GM19438 (cell line): ENCODE measurements at regions not wholly inside any gene's neighbourhood (a gene's known extent, or its start where the extent isn't known, plus 50 kb on each side); places are given as distances from the start of the nearest gene placed in this dataset.

Source experiments
- ATAC-seq: cut with Tn5 transposase; IDR thresholded peaks from one replicate; pipeline ENCODE4 v1.9.1; 2021; ENCODE audit warnings: low read depth; ENCODE audit not compliant: unreplicated experiment

DNA sequence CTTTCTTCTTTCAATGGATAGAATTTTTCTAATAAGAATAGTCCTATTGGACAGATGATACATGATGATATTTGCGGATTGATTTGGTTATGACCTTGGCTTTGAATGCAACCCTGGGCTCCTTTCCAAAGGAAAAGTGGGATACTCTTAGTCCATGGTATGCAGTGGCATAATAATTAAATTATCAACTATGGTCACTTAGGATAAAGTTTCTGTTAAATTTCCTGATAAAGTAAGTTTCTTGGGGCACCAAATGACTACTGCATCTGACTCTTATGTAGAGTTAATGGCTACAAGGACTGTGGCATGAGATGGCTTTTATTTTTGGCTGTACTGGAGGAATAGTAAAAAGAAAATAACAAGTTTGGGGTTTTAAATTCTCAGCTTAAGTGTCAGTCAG lies 126.7 kb downstream of the QPCT start:
- ATAC-seq = no peak

DNA sequence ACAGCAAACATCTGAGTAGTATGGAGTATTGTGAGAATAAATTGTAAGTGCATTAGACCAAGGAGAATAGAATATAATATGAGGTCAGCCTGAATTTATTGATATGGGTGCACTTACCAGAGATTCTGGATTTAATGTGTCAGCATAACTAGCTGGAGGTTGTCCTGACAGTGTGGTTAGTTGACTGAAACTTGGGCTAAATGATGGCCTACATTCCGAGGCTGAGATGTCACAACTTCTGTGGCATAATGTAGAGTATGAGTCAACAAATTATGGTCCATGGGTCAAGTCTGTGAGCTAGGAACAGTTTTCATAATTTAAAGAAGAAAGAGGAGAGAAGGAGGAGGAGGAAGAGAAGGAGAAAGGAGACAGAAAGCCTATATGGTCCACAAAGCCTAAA lies 127.6 kb downstream of the QPCT start:
- no peak for ATAC-seq

DNA sequence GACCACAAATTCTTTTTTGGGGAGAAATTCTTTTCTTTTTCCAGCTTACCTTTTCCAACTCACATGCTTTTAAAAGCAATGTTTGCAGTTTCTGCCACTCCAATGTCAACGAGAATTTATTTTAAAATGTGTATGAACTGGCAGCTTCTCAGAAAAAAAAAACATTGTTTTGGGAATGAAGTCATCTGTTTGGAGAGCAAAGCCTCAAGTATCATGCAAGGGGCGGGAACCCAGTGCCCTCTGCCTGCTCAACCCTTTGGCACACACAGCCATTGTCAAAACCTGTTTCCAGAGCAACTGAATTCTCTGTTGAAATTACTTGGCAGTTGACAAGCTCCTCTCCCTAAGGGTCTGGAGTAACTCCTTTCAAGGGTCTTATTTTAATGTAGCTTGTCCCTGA lies 128.5 kb downstream of the QPCT start:
- ATAC-seq = no peak

GRCh38 chr2:37476411-37476810 lies 132.0 kb downstream of the QPCT start:
- no peak for ATAC-seq

- ATAC-seq = no peak
Observed at GRCh38 chr2:37477921-37478320, 133.5 kb downstream of the QPCT start.

DNA sequence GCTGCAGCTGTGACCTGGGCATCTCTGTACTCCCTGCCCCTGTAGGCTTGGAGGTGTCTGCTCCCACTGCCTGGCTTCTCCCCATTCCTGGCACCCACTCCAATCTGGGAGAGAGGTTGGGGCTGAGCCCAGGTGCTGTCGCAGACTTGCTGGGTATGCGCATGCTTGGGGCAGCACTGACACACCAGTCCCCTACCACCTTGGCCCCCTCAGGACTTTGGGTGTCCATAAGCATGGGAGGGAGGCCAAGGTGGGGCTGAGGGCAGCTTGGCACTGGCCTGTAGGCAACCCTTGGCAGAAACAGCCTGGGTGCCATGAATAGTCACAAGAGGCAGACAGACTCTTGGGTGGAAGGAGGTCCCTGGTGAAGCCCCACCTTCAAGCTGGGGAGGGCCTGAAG lies 136.8 kb downstream of the QPCT start:
- ATAC-seq = no peak

DNA sequence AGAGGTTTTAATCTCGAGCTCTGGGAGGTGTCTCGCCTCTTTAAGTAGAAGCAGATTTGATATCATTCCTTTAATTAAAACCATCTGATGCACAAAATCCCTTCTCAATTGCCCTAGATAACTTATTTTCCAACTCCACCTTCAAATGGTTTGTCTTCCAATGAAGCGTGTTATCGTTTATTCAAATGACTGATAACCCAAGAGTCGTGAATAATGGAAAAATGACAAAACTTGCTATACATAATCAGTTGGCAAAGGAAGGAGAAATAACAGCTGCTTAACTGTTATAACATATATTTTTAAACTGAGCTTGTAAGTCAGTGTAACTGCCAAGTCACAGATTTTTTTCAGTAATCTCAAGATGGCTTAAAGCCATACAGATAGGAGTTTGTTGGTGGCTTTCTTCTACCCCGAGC lies 144.6 kb downstream of the QPCT start:
- no peak for ATAC-seq

DNA sequence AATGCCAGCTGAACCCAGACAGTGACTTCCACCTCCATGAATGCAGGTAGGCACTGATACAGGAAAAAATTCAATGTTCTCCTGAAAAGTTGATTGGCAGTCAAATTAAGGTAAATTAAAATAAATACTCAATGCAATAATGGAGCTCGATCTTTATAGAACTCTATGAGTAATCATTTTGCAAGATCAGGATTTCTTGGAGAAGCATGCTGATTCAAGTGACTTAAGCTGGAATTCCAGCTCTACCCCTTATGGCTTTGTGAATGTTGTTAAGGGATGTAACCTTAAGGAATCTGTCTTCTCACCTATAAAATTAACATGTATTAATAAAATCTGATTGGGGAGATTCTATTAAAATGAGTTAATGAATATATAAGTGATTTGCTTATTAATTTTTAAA lies 145.1 kb downstream of the QPCT start:
- ATAC-seq = no peak

DNA sequence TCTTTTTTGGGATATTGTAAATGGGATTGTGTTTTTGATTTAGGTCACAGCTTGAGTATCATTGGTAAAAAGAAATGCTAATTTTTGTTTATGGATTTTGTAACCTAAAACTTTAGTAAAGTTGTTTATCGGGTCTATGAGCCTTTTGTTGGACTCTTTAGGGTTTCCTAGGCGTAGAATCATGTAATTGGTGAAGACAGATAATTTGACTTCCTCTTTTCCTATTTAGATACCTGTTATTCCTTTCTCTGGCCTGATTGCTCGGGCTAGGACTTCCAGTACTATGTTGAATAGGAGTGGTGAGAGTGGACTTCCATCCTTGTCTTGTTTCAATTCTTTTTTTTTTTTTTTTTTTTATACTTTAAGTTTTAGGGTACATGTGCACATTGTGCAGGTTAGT lies 149.0 kb downstream of the QPCT start:
- ATAC-seq = no peak

- ATAC-seq = no peak
Observed at GRCh38 chr2:37499113-37499512, 154.7 kb downstream of the QPCT start.

DNA sequence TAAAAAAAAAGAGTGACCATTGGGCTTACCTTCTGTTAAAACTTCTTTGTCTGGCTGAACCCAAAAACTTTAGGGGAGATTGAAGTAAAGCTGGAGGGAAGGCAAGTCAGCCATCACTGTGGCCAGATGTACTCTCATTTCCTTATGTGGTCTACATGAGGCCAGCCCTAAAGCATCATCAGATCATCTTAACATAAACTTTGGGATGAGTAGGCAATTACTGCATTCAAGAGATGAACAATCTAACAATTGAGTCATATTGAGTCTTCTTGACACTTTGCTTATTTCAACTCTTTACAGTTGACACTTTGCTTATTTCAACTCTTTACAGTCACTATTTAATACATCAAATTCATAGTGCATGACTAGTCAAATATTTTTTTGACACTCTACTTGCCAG lies 155.6 kb downstream of the QPCT start:
- no peak for ATAC-seq

DNA sequence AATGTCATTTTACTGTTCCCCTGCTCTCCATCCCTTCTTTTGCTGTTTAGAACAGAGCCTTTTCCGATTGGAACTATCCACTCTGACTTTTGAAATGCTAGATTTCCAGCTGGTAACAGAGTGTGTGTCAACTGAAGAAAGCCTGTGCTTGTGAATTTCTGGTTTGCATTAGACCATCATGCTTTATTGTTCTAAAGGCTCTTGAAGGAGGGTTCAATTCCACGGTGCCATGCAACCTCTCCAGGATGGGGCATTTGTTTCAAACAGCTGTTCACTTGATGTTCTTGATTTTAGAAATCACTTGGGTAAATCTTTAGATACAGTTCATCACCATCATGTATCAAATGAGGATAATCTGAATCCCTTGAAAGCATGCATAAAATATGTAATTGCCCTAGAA lies 156.7 kb downstream of the QPCT start:
- ATAC-seq = no peak

DNA sequence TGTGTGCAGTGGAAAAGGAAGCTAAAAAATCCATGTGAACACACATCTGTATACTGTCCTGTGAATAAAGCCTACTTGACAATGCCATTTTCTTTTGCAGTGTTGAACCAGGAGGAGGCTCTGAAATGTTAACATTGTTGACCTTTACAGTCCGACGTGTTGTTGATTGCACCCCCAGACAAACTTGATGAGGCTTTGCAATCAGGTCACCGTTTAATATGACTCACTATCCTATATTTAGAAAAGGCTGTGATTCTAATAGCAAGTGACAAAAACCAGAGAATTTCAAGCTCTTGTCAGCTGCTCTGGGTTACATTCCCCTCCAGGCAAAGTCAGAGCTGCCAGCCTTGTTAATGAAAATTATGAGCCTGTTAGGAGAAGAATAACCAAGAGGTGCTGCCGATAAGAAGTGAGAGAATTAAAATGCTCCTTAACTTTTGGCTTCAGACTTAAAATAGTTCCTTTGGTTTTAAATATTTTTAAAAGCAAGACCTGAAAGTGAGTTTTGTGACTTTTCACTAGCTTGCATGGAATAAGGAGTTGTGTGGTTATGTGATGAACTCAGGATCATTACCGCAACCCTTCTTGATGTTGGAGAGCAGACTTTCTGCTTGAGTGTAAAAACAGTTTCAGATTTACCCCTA lies 162.1 kb downstream of the QPCT start:
- ATAC-seq = no peak

DNA sequence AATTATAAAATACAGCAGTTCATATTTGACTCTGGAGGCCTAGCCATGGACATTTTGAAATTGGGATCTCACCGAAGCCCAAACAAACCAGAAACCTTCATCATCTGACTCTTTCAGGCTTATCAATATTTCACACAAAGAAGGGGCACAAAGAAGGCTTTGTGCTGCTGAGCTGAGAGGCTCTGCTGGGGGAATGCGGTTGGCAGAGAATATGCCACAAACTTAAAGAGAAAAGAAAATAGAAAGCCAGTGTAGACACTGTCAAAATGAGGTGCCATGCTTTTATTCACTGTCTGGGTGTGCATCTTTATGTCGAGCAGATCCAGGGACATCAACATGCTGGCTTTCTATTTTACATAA lies 162.6 kb downstream of the QPCT start:
- ATAC-seq = no peak

DNA sequence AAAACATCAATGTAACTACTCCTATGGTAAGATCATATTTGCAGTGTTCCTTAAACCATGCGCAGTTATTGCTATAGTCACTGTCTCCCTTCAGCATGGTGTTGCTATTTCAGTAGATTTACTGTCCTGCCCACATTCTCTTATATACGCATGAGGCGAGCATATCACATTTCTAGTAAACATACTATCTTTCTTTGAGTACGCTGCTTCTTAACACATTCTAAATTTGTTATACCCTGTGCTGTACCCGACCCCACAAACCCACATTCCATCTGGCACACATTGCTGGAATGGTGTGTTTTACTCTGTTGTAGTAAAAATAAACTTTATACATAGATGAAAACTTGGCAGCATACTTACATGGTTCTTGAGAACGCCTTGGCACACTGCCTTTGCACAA lies 163.3 kb downstream of the QPCT start:
- no peak for ATAC-seq

- no peak for ATAC-seq
Observed at GRCh38 chr2:37512971-37513370, 158.5 kb downstream of the CDC42EP3 start.

- no peak for ATAC-seq
Observed at GRCh38 chr2:37523814-37524362, 147.6 kb downstream of the CDC42EP3 start.

- no peak for ATAC-seq
Observed at GRCh38 chr2:37526323-37526722, 145.1 kb downstream of the CDC42EP3 start.

- no peak for ATAC-seq
Observed at GRCh38 chr2:37526856-37527255, 144.6 kb downstream of the CDC42EP3 start.

DNA sequence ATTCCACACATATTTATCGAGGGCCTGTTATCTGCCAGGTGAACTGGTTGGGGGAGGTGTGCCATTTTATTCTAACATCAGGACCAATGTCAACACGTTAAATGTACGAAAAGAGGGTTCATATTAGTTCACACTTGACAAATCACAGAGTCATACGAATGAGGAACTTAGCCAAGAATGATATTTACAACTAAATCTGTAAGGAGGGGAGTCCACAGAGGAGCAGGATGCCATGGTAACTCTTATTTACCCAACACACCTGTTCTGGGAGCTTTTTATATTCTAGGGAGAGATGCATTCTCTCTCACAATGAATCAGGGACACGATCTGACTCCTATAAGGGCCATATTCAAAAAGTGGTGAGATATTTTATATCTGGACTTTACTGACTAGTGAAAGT lies 144.1 kb downstream of the CDC42EP3 start:
- no peak for ATAC-seq

DNA sequence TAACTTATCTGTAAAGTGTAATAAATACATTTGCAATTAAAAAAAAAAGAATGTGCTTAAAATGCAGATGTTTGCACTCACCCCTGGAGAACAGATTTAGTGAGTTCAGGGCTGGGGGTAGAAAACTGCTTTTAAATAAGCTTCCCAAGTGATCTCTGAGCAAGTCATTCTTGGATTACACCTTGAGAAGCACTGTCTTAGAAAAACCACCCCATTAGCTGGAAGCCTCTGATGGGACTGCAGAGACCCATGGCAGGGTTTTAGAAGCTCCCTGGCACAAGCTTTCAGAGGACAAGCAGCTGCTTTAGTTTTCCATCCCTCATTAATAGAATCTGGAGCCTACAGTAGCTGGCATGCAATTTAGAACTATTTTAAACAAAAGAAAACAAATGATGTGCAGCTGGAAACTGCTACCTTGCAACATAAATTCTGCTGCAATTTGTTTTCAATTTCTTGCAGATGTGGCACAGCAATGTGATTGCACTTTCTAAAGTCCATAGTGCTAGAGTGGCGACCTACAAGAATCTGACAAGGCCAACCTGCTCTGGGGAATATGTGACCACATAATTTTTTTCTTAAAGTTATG lies 141.5 kb downstream of the CDC42EP3 start:
- no peak for ATAC-seq

- ATAC-seq = no peak
Observed at GRCh38 chr2:37532503-37532902, 138.9 kb downstream of the CDC42EP3 start.

DNA sequence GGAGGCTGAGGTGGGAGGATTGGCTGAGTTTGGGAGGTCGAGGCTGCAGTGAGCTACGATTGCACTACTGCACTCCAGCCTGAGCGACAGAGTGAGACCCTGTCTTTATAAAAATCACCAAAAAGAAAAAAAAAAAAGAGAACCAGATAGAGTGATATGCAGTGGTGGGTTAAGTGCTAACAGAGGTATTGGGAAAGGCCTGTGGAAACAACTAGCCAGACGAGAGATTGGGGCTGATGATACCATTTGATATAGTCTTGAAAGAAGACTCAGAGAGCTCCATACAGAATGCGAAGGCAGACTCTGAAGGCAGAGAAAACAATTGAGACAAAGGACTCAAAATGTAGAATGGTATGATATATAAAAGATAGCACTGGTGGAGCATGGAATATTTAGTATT lies 134.1 kb downstream of the CDC42EP3 start:
- ATAC-seq = no peak
